Right atrium auricular region (tissue), 2 donors: ENCODE measurements at regions not wholly inside any gene's neighbourhood (a gene's known extent, or its start where the extent isn't known, plus 50 kb on each side); places are given as distances from the start of the nearest gene placed in this dataset.

ENCODE experiments used
- DNase-seq: peaks from one replicate; pipeline ENCODE4 v3.0.0-alpha.2; 2019; ENCODE audit warnings: low spot score
- H3K27ac ChIP-seq, 2 donors: fragments of 200-600 bp; sonication (generic); 1 replicate in 1 of 2; 2 replicates in 1 of 2; pipeline ENCODE4 v1.5.1; 2016 to 2019
- H3K27me3 ChIP-seq, 2 donors: fragments of 200-600 bp; sonication (generic); one replicate each; pipeline versions ENCODE4 v1.5.1 to v1.6.0; 2017 to 2019
- H3K36me3 ChIP-seq: fragments of 200-600 bp; sonication (generic); one replicate; pipeline ENCODE4 v1.5.1; 2016
- H3K4me1 ChIP-seq, 2 donors: fragments of 200-600 bp; sonication (generic); one replicate each; pipeline versions ENCODE4 v1.5.1 to v1.6.0; 2017 to 2019
- H3K4me3 ChIP-seq, 2 donors: fragments of 200-600 bp; sonication (generic); 1 replicate in 1 of 2; 2 replicates in 1 of 2; pipeline ENCODE4 v1.5.1; 2017 to 2019; ENCODE audit warnings: mild to moderate bottlenecking in 1 of 2, moderate library complexity in 1 of 2
- H3K9me3 ChIP-seq, 2 donors: fragments of 200-600 bp; sonication (generic); one replicate each; pipeline ENCODE4 v1.5.1; 2019
- CTCF ChIP-seq, 2 donors: fragments of 200-600 bp; sonication (generic); IDR thresholded peaks; one replicate each; pipeline ENCODE4 v1.5.1; 2019; ENCODE audit warnings: antibody characterized with exemption in 2 of 2

- H3K9me3 ChIP-seq = no peaks in the 10 kb centered on the region
- no peaks in the 10 kb centered on the region for H3K36me3 ChIP-seq
- no peaks in the 10 kb centered on the region for H3K4me1 ChIP-seq
- no peak overlapping the region for H3K4me3 ChIP-seq
- no peaks in the 10 kb centered on the region for H3K27me3 ChIP-seq
- no peak for TF ChIP-seq CTCF (IDR thresholded peaks at IDR 0.05)
- DNase-seq = no peak
- H3K27ac ChIP-seq = no peak overlapping the region
Observed at GRCh38 chr1:98366343-98366742, 295.2 kb upstream of the SNX7 start.

DNA sequence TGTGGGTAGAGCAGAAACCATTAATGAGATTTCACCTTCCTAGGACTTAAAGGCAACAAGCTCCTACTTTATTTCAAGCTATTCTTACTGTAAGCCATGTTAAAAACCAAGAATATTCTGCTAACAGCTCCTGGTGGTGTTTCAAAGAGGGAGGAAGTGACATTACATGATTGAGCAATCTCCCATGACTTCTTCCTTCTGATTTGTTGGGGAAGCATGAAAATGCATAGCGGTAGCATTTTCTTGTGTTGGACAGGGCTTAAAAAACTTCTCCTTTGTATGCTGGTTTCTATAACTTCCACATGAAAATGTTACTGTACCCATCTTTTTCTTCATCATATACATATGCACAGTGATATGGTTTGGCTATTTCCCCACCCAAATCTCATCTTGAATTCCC is 297.0 kb upstream of the SNX7 start:
- TF ChIP-seq CTCF (IDR thresholded peaks at IDR 0.05) = no peak

DNA sequence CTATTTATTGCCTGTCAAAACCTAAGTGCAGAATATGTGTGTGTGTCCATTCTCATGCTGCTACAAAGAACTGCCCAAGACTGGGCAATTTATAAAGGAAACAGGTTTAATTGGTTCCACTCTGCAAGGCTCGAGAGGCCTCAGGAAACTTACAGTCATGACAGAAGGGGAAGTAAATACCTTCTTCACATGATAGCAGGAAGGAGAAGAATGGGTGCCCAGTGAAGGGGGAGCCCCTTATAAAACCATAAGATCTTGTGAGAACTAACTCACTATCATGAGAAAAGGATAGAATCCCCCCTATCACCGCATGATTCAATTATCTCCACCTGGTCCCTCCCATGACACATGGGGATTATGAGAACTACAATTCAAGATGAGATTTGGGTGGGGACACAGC is 300.7 kb upstream of the SNX7 start:
- Histone ChIP-seq H3K4me1 (no peaks in the 10 kb centered on the region), H3K4me3 (no peak overlapping the region), H3K27ac (no peak overlapping the region), H3K27me3 (no peaks in the 10 kb centered on the region), H3K9me3 (no peaks in the 10 kb centered on the region), H3K36me3 (no peaks in the 10 kb centered on the region)
- no peak for TF ChIP-seq CTCF (IDR thresholded peaks at IDR 0.05)
- no peak for DNase-seq

More for the DNA sequence above, 297.0 kb upstream of the SNX7 start:
- Histone ChIP-seq H3K27me3 (no peaks in the 10 kb centered on the region), H3K9me3 (no peaks in the 10 kb centered on the region), H3K4me1 (no peaks in the 10 kb centered on the region), H3K4me3 (no peak overlapping the region), H3K27ac (no peak overlapping the region), H3K36me3 (no peaks in the 10 kb centered on the region)
- DNase-seq = no peak

GRCh38 chr1:98355656-98356383 is 305.7 kb upstream of the SNX7 start:
- H3K4me1 ChIP-seq = no peaks in the 10 kb centered on the region
- no peak overlapping the region for H3K27ac ChIP-seq
- H3K27me3 ChIP-seq = no peaks in the 10 kb centered on the region
- TF ChIP-seq CTCF (IDR thresholded peaks at IDR 0.05) = no peak
- no peaks in the 10 kb centered on the region for H3K36me3 ChIP-seq
- no peaks in the 10 kb centered on the region for H3K9me3 ChIP-seq
- H3K4me3 ChIP-seq = no peak overlapping the region
- no peak for DNase-seq

DNA sequence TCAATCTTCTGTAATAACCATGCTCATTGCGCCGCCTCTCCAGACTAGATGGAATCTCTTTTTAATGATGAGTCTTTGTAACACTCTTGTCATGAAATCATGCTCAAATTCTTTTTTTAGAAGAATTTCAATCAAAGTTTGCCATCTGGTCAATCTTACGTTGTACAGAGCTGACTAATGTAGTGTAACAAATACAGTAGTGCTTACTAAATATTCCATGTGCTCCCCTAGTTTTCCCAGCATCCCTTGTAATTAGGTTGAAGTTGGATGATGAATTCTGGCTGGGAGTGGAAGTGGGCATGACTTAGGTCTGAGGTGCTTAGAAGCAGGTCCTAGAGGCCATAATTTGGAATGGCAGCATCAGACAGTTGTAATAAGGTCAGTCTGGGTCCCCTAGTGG is 309.1 kb upstream of the SNX7 start:
- no peaks in the 10 kb centered on the region for H3K9me3 ChIP-seq
- no peaks in the 10 kb centered on the region for H3K36me3 ChIP-seq
- TF ChIP-seq CTCF (IDR thresholded peaks at IDR 0.05) = no peak
- no peaks in the 10 kb centered on the region for H3K27me3 ChIP-seq
- no peak overlapping the region for H3K4me3 ChIP-seq
- no peaks in the 10 kb centered on the region for H3K4me1 ChIP-seq
- H3K27ac ChIP-seq = no peak overlapping the region
- no peak for DNase-seq

DNA sequence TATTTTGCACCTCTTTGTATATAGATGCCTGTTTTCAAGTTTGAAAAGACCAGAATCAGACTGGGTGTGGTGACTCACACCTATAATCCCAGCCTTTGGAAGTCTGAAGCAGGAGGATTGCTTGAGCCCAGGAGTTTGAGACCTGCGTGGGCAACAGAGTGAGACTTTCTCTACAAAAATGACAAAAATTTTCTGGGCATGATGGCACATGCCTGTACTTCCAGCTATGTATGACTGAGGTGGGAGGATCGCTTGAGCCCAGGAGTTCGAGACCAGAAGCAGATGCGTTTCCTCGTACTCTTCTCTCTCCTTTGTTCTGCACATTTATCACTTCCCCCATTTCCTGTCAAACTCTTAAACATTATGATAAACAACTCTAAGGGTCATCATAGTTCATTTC is 310.0 kb upstream of the SNX7 start:
- Histone ChIP-seq H3K4me1 (no peaks in the 10 kb centered on the region), H3K36me3 (no peaks in the 10 kb centered on the region), H3K9me3 (no peaks in the 10 kb centered on the region), H3K27ac (no peak overlapping the region), H3K27me3 (no peaks in the 10 kb centered on the region), H3K4me3 (no peak overlapping the region)
- TF ChIP-seq CTCF (IDR thresholded peaks at IDR 0.05) = no peak
- DNase-seq = no peak
